ENCODE measurements at regions not wholly inside any gene's neighbourhood (a gene's known extent, or its start where the extent isn't known, plus 50 kb on each side); places are given as distances from the start of the nearest gene placed in this dataset.

DNA sequence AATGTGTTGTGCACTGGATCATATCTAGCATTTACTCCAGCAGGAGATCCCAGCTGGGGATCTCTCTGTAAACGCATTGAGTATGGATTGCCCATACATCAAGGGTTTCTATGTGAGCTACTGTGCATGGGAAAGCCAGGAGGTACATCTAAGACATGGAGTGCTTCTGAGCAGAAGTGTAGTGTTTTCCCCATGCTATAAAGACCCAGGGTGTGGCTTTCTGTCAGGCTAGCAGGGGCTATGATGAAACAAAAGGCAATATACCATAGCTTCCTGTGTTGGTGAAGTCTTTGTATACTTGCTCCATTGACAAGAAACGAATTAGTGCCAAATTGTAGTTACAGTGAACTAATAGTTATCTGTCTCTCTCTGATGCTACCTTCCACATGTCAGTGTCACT is 329.3 kb upstream of the TLE4 start:
- no peak for DNase-seq (ENCODE audit: low read depth in 2 of 2, low spot score in 1 of 2)

DNA sequence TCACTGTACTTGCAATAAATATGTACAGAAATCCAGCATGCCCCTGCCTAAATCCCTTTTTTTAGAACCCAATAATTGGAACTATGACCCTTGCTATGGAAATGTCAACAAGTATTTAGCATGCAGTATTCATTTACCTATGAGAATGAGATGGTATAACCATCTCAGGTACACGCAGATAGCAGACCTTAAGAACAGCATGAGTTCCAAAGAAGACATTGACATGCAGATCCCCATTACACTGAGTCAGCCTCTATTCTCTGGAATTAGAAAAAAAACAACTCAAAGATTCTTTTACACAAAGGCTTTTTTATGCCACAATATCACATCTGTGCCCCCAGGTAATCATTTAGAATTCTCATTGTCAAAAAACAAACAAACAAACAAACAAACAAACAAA is 325.6 kb upstream of the TLE4 start:
- DNase-seq (ENCODE audit: low read depth in 2 of 2, low spot score in 1 of 2), result no peak

DNA sequence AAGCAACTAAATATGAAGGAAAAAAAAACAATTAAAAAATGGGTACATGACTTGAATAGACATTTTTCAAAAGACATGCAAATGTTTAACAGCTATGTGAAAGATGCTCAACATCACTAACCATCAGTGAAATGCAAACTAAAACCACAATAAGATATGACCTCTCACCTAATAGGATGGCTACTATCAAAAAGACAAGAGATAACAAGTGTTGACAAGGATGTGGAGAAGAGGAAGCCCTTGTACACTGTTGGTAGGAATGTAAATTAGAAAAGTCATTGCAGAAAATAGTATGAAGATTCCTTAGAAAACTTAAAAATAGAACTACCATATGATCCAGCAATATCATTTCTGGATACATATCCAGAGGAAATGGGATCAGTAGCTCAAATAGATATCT is 324.7 kb upstream of the TLE4 start:
- no peak for DNase-seq (ENCODE audit: low read depth in 2 of 2, low spot score in 1 of 2)

DNA sequence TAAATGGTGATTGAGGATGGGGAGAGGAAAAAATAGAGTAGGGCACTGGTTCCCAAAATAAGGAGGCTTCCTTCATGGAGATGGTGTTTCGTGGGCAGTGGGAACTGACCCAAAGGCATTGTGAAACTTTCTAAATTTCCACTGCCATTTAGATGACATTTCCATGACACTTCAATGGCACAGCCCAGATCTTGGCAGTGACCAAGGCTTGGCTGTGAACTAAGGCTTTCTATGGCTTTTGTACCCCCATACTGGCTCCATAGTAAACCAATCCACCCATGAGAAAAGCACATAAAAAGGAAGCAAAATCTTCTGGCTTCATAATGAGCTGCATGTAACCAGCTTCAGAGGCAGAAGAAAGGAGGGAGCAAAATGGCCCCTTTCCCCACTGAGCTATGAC is 321.0 kb upstream of the TLE4 start:
- no peak for DNase-seq (ENCODE audit: low read depth in 2 of 2, low spot score in 1 of 2)

DNA sequence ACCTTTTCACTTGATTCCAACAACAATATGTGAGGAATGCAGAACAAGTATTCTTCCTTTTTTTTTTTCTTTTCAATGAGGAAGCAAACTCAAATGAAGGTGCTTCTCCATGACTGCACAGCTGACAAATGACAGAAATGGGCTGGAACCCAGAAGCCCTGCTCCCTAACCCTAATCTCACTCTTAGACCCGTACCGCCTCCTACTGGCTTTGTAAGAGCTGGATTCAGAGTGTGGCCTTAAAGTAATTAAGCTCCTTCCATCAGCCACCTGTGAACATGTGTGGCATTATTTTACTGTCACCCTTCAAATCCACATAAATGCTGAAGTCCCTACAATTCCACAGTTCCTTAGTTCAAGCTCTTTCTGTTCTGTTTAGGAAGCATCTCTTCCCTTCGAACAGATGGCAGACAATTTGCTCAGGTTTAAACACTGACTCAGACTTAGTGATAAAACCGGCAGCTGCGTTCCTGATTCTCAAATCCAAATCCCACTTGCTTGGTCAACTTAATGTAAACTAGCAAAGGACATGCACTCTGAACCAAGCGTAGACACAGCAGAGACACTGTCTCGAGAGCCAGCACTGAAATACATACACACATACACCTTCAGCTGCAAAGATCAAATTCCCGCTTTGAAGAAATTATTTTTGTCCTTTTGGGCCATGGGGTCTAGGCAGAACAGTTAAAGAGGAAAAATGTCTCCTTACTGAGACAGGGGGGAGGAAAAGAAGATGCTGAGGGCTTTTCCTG is 316.7 kb upstream of the TLE4 start:
- no peak for DNase-seq (ENCODE audit: low read depth in 2 of 2, low spot score in 1 of 2)

DNA sequence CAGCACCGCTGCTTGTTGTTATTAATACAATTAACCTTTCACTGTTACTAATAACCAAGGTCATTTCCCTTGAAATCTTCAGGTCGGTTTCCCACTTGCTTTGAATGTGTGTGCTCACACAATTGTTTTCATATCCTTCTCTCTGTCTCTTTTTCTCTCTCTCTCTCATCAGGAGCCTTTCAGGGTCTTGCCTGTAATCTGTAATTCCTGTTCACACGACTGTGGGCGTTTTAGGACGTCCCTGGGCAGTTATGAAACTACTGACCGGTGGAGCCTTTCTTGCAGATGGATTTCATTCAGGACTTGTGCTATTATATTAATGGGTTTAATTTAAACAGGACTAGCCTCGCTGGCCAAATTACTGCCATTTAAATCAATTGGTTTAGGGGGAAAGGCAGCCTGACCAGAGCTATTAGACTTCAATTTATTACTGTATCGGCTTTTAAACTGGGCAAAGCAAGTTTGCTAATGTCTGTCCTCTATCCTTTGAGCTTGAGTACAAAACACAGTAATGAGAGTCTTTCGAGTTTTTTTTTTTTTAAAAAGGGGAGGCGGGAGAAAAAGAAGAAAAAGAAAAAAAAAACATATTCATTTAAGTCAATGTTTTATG is 316.0 kb upstream of the TLE4 start:
- no peak for DNase-seq (ENCODE audit: low read depth in 2 of 2, low spot score in 1 of 2)

DNA sequence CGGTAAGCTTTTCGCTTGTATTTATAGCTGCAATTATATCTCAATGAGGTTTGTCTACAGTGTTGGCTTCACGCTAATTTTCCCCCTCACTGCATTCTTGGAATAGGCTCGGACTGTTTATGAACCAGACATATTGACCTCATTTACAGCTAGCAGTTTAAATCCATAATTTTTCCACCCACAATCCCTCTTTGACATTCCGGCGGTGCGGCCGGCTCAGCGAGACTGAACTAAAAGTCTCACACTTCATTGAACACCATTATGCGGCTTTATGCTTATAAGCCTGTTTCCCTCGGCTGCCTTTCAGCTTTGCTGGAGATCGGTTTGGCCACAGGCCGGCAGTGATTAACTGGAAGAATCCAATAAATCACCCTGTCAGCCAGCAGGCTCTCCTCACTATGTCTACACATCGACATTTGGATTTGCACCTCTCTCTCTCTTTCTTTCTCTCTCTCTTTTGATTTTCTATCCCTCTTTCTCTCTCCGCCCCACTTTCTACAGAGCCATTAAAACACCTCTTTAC is 315.0 kb upstream of the TLE4 start:
- DNase-seq (ENCODE audit: low read depth in 2 of 2, low spot score in 1 of 2), result no peak

DNA sequence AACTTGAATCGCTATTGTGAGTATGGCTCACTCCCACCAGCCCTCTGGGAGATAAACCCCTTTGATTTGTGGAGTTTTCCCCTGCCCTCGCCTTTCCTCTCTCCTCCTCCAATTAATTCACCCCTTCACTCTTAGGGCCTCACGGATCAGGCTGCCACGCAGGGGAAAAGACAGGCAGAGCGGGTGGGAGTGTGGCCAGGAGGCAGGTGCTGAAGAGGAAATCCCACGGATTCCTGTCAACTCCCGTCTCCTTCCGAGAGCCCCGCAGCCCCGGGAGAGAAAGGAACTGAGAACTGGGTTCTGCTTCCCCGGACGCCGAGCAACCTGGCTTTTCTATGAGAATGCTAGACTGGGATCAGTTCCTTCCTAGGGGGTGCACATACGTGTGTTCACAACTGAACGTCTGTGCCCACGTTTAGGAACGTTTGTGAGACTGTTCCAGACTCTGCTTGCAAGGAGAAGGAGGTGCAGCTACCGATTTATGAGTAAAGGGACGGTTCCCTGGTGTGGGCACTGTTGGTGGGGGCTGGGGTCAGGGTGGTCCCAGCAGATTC is 314.5 kb upstream of the TLE4 start:
- no peak for DNase-seq (ENCODE audit: low read depth in 2 of 2, low spot score in 1 of 2)

DNA sequence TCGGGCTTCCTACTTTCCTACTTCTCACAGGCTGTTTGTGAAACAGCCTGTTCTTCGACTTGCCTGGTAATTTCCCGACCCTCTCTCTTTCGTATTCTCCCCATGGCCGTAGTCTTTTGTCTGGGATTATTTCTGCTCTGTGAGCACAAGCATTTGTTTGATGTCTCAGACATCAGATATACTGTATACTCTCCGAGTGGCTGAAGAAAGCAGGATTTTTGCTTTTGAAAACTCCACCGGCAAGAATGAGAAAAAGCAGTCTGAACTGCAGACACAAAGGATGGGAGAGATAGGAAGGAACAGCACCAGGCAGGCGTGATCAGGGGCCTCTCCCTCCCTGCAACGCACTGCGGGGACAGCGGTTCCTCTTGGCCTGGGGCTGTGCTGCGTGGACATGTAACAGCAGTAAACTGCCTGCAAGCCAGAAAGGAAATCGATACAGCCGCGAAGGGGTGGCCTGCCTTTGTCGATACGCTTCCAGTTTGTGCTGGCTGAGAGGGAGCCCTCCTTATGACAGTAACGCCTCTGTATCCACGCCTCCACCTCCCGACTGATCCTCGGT is 313.9 kb upstream of the TLE4 start:
- no peak for DNase-seq (ENCODE audit: low read depth in 2 of 2, low spot score in 1 of 2)

DNA sequence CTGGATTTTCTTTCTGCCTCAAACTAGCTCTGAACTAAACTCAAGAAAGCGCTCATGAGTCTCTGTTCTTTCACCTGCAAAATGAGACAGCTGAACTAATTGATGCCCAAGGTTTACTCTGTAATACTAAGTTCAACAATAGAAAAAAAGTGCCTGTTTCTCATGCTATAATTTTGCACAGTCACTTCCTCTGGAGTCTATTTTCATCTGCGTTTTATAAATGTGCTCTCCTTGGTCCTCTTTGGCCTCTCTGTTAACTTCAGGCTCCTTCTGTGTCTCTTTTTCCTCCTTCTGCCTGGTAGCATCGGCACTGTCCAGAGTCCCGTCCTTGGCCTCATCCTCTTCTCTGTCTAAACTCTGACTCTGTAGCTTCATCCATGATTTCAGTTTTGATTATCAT is 311.9 kb upstream of the TLE4 start:
- no peak for DNase-seq (ENCODE audit: low read depth in 2 of 2, low spot score in 1 of 2)

DNA sequence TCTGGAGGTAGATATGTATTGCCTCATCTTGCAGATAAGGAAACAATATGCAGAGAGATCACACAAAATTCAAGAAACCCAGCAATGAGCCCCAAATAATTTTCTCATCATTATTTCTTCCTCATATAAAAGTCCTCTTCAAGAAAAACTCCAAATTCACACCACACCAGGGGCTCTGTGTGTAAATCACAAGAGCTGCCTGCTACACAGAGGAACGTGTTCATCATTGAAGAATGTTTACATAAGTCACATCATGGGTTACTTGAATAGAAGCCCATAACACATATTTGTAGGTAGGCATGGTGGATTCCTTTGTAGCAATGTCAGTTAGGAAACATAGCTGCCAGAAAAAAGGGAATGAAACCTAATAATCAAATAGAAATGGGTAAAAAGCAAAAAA is 308.1 kb upstream of the TLE4 start:
- DNase-seq (ENCODE audit: low read depth in 2 of 2, low spot score in 1 of 2), result no peak

DNA sequence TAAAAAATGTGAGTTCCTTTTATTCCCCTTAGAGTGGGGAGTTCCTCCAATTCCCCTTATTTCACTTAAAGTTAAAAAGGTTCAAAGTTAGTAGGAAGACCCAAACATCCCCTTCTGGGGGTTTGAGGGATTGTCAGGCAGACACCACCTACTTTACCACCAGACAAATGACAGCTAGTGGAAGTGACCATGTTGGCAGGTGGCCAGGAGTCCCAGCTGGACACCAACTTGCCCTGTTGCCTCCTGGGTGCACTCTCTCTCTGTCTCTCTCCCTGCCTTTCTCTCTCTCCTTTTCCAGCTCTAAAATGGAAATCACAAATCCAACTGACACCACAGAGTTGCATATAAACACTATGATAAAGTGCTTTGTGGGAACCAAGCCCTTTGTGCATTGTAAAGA is 307.7 kb upstream of the TLE4 start:
- DNase-seq (ENCODE audit: low read depth in 2 of 2, low spot score in 1 of 2), result no peak

DNA sequence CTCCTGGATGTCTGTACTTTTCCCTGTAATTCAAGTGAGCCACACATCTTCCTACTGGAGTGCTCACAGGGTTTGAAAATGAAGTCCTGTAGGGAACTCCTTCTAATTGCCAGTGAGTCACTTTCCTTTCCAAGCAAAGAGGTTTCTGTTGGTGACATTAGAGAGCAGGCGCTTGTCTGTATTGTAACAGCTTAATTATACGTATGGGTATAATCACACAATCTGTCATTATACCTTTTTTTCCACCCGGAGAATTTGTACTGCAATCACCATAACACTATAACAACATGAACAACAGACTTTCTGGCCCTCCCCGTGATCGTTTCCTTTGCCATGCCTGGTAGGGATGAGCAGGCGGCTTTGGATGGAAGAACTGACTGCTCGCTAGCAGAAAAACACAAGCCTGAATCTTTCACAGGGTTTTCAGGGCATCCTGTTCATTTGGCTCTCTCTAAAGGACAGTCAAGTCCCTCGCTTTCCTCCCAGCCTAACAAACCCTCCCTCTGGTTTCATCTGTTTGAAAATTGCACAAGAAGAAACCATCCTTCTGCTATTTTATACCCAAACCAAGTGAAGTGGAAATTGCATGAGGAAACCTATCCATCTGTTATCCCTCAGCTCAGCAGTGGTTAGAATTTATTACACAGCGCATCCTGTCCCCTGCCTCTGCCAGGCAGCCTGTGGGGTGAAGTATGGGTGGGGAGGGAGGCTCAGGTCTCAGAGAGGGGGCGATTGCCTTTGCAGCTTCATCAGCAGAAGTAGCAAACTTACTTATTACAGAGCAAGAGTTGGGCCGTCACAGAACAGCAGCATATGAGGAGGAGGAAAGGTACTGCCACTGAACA is 307.0 kb upstream of the TLE4 start:
- no peak for DNase-seq (ENCODE audit: low read depth in 2 of 2, low spot score in 1 of 2)

DNA sequence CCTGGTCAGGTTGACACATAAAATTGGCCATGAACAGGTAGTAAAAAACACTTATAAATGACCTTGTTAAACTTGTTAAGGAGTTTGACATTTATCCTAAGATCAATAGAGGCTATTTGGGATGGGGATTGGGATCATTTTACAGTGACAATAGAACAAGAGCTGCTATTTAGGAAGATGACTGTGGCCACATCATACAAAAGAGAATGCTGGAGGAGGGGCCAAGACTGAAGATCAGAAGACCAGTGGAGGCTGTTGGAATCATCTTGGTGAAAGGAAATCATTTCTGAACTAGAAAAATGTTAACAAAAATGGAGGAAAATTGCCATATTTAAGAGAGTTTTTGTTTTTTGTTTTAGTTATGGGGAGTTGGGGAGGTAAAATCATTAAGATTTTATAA is 304.8 kb upstream of the TLE4 start:
- DNase-seq (ENCODE audit: low read depth in 2 of 2, low spot score in 1 of 2), result no peak

DNA sequence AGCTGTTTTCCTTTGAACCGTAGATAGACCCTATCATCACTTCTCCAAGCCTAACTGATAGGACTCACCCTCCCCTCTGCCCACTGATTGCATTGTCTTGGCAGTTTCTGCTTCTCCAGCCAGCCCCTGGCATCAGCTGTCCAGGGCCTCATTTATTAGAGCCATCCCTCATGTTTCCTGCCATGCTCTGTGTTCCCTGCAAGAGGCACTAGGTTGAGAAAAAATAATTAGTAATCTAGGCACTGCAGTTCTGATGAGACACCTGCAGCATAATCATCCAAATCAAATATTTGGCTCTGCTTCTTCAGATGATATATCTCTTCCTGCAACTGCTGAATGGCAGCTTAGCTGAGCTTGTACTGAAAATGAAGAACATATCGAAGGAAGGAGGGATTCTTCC is 303.0 kb upstream of the TLE4 start:
- DNase-seq (ENCODE audit: low read depth in 2 of 2, low spot score in 1 of 2), result no peak

DNA sequence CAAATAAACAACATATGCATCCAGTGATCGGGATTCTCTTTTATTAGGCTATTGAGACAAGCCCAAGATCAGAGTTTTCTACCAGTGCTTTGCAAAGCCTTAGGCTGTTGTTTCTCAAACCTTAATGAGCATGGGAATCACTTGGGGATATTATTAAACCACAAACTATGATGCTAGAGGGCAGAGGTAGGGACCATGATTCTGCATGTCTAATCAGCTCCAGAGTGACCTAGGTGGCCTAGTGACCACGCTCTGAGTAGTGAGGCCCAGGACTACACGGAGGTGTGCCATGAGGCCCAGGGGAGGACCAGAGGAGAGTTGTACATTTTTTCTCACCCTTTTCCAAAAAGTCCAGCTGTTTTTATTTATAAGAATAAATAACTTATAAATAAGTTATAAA is 298.5 kb upstream of the TLE4 start:
- no peak for DNase-seq (ENCODE audit: low read depth in 2 of 2, low spot score in 1 of 2)

DNA sequence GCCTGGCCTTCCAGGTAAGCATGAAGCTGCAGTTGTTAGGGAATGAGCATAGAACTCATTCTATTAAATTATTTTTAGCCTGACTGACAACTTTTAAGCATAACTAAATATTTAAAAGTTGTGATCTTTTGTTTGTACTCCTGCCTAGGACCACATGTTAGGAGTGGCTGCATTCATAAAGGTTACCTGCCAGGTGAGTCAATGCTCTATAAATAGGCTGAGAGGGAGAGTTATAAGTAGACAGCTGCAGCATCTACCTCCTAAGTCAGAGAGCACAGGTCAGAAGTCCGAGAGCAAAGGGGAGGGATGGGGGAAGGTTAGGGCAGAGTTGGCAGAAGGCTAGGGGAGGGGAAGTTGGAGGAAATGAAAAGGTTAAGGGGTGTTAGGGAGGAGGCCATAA is 292.4 kb upstream of the TLE4 start:
- DNase-seq (ENCODE audit: low read depth in 2 of 2, low spot score in 1 of 2), result no peak

DNA sequence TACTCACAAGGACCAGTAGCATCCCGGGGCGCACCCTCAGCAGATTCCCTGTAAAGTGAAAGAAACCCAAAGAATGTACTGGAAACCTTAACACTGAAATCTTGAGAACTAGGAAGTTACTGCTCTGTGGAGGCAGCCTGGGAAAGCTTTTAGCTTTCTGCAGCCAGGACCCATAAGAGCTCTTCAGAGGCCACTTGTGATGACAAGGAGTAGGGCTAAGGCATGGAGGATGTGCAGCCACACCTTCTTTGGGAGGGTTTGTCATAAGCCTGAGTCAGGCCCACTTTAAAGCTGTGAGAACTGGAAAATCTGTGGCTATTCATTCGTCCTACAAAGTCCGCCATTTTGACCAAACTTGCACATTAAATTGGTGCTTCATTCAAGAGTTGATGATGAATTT is 291.1 kb upstream of the TLE4 start:
- DNase-seq (ENCODE audit: low read depth in 2 of 2, low spot score in 1 of 2), result no peak

DNA sequence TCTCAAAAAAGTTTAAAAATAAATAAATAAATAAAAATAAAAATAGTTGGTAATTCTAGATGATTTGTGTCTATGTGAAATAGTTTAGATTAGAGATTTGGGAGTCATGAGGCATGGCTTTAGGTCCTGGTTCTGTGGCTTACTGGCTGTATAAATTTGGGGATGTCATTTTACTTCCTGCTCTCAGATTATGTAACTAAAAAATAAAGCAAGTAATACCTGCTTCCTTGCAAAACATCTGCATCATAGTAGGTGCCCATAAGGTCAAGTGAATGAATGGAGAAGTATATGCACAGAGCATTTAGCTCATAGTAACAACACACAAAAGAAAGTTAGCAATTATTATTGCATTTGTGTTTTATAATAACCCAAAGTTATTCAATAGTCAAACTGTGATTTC is 287.7 kb upstream of the TLE4 start:
- DNase-seq (ENCODE audit: low read depth in 2 of 2, low spot score in 1 of 2), result no peak

DNA sequence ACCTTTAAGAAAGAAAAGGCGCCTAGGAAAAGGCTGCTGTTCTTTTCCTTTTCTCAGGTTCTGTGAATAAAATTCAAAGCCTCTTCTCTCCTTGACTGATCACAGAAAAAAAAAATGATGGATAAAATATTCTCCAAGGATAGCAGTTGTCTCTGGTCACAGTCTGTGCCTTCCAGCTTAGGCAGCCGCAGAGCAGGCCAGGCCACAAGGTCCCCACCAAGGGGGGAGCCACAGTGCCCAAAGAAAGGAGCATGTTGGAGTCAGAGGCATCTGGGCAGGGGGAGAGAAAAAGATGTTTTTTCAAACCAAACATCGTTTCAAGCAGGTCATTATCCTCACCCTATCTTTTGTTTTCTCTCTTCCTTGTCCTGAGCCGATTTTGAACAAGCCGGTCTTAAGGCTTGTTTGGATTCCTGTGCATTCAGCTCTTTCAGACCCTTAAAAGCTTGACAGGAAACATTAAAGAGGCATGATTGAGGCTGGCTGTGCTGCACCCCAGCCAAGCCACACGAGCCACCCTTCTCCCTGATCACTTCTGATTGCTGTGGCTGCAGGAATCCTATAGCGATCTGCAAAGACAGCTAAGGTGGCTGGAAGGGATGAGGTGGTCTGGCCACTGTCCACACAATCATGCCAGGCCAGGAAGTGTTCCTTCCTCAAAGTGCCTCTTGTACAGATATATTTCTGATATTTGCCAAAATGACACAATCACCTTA is 284.6 kb upstream of the TLE4 start:
- no peak for DNase-seq (ENCODE audit: low read depth in 2 of 2, low spot score in 1 of 2)
